ENCODE measurements at regions not wholly inside any gene's neighbourhood (a gene's known extent, or its start where the extent isn't known, plus 50 kb on each side); places are given as distances from the start of the nearest gene placed in this dataset.

- Histone ChIP-seq H3K9ac (no peak overlapping the region), H2AFZ (no peak overlapping the region), H3K27me3 (replicated peaks; ENCODE audit: insufficient read depth) (no peaks in the 10 kb centered on the region), H3K9me2 (ENCODE audit: insufficient read depth) (no peaks in the 10 kb centered on the region), H4K20me1 (ENCODE audit: insufficient read depth) (no peaks in the 10 kb centered on the region), H3F3A (ENCODE audit: insufficient read depth) (peaks cover 76% of the 10 kb centered on the region), H3K4me2 (ENCODE audit: unreplicated experiment) (no peak overlapping the region), H3K27ac (no peak overlapping the region), H3K36me3 (ENCODE audit: low read depth) (no peaks in the 10 kb centered on the region), H3K4me1 (ENCODE audit: insufficient read depth) (peaks cover 67% of the 10 kb centered on the region), H3K9me3 (ENCODE audit: low read depth) (no peaks in the 10 kb centered on the region), H3K79me2 (ENCODE audit: insufficient read depth) (peaks cover 11% of the 10 kb centered on the region), H3K4me3 (no peak overlapping the region)
- peak; percentile 47 for DNase-seq
- TF ChIP-seq EZH2 (IDR thresholded peaks at IDR 0.05; ENCODE audit: insufficient read depth, poor library complexity, severe bottlenecking) (no peak), EZH2phosphoT487 (IDR thresholded peaks at IDR 0.05; ENCODE audit: insufficient read depth, low read depth) (no peak)
- in situ Hi-C loops (cut with MboI), result no loop called here
- WGBS, 2 experiments (ENCODE audit: low coverage in 1 of 2, low lambda C conversion rate in 2 of 2, missing lambda C conversion rate in 2 of 2), result 14 to 36% methylated on average over 1 of the region's 1 CpG
These were observed 299.8 kb upstream of the THBS1 start for GRCh38 chr15:39281094-39281493.

DNA sequence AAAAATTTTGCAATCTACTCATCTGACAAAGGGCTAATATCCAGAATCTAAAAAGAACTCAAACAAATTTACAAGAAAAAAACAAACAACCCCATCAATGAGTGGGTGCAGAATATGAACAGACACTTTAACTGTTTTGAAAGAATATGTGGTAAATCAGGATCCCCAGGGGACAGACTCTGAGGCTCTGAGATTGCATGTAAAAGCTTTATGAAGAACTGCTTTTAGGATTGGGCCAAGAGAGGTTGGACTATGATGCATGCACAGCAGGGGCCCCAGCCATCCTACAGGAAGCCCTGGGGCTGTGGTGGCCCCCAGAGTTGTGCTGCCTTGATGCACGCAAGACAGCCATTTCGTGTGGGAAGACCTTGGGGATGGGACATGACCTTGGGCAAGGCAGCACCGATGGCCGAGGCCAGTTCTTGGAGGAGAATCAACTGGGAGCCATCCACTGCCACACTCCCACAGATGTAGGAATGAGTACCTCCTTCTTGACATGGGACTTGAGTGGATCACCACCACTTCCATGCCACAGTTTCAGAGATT is 298.1 kb upstream of the THBS1 start:
- 40 to 44% methylated on average over 4 of the region's 4 CpGs for WGBS, 2 experiments (ENCODE audit: low coverage in 1 of 2, low lambda C conversion rate in 2 of 2, missing lambda C conversion rate in 2 of 2)

DNA sequence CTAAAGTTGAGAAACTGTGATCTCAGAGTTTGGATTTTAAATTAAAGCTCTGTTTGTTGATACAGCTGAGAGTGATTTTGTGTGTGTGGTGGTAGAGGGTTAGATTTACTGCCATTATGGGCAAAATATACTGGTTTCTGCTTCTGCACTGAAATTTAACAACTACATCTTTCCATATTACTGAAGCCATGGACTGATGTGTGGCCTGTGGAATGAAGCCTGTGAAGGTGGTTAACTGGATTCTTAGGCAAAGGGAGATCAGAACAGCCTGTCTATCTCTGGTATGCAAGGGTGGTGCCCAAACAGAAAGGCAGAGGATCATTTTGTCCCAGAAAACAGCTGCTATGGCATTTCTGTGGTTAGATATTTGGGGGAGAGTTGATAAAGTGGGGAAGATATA is 297.3 kb upstream of the THBS1 start:
- no peaks in the 10 kb centered on the region for H3K9me2 ChIP-seq (ENCODE audit: insufficient read depth)
- peak overlapping the region; percentile 14 for H3K4me2 ChIP-seq (ENCODE audit: unreplicated experiment)
- no peak for TF ChIP-seq EZH2 (IDR thresholded peaks at IDR 0.05; ENCODE audit: insufficient read depth, poor library complexity, severe bottlenecking)
- no peak for TF ChIP-seq EZH2phosphoT487 (IDR thresholded peaks at IDR 0.05; ENCODE audit: insufficient read depth, low read depth)
- H3K79me2 ChIP-seq (ENCODE audit: insufficient read depth), result no peaks in the 10 kb centered on the region
- H4K20me1 ChIP-seq (ENCODE audit: insufficient read depth), result no peaks in the 10 kb centered on the region
- no peak overlapping the region for H2AFZ ChIP-seq
- H3K4me1 ChIP-seq (ENCODE audit: insufficient read depth), result peaks cover 81% of the 10 kb centered on the region
- no peaks in the 10 kb centered on the region for H3K36me3 ChIP-seq (ENCODE audit: low read depth)
- H3K4me3 ChIP-seq, result no peak overlapping the region
- H3K9ac ChIP-seq, result no peak overlapping the region; the same call in 1 of the 2 replicates
- peaks cover 79% of the 10 kb centered on the region for H3F3A ChIP-seq (ENCODE audit: insufficient read depth)
- no peaks in the 10 kb centered on the region for H3K27me3 ChIP-seq (replicated peaks; ENCODE audit: insufficient read depth)
- H3K27ac ChIP-seq, result peak overlapping the region; percentile 69
- in situ Hi-C loops (cut with MboI), result no loop called here
- no peak for DNase-seq
- H3K9me3 ChIP-seq (ENCODE audit: low read depth), result no peaks in the 10 kb centered on the region

More for the DNA sequence above, 298.1 kb upstream of the THBS1 start:
- Histone ChIP-seq H3K36me3 (ENCODE audit: low read depth) (no peaks in the 10 kb centered on the region), H3K27ac (peak overlapping the region; percentile 69), H3K4me1 (ENCODE audit: insufficient read depth) (peaks cover 77% of the 10 kb centered on the region), H4K20me1 (ENCODE audit: insufficient read depth) (no peaks in the 10 kb centered on the region), H3F3A (ENCODE audit: insufficient read depth) (peaks cover 84% of the 10 kb centered on the region), H3K79me2 (ENCODE audit: insufficient read depth) (no peaks in the 10 kb centered on the region), H2AFZ (no peak overlapping the region), H3K4me2 (ENCODE audit: unreplicated experiment) (no peak overlapping the region), H3K9me2 (ENCODE audit: insufficient read depth) (no peaks in the 10 kb centered on the region), H3K4me3 (no peak overlapping the region), H3K9me3 (ENCODE audit: low read depth) (no peaks in the 10 kb centered on the region), H3K27me3 (replicated peaks; ENCODE audit: insufficient read depth) (no peaks in the 10 kb centered on the region), H3K9ac (no peak overlapping the region)
- DNase-seq, result peak; percentile 60
- no peak for TF ChIP-seq EZH2phosphoT487 (IDR thresholded peaks at IDR 0.05; ENCODE audit: insufficient read depth, low read depth)
- no peak for TF ChIP-seq EZH2 (IDR thresholded peaks at IDR 0.05; ENCODE audit: insufficient read depth, poor library complexity, severe bottlenecking)
- in situ Hi-C loops (cut with MboI), result no loop called here

- Histone ChIP-seq H3K27ac (peak overlapping the region; percentile 69), H4K20me1 (ENCODE audit: insufficient read depth) (no peaks in the 10 kb centered on the region), H3K9me2 (ENCODE audit: insufficient read depth) (no peaks in the 10 kb centered on the region), H3F3A (ENCODE audit: insufficient read depth) (peaks cover 63% of the 10 kb centered on the region), H3K9ac (peak overlapping the region; percentile 36; the same call in 1 of the 2 replicates), H3K27me3 (replicated peaks; ENCODE audit: insufficient read depth) (no peaks in the 10 kb centered on the region), H3K9me3 (ENCODE audit: low read depth) (no peaks in the 10 kb centered on the region), H3K4me2 (ENCODE audit: unreplicated experiment) (peak overlapping the region; percentile 2), H2AFZ (no peak overlapping the region), H3K36me3 (ENCODE audit: low read depth) (no peaks in the 10 kb centered on the region), H3K79me2 (ENCODE audit: insufficient read depth) (no peaks in the 10 kb centered on the region), H3K4me1 (ENCODE audit: insufficient read depth) (peaks cover 77% of the 10 kb centered on the region), H3K4me3 (no peak overlapping the region)
- no peak for DNase-seq
- in situ Hi-C loops (cut with MboI), result no loop called here
- no peak for TF ChIP-seq EZH2phosphoT487 (IDR thresholded peaks at IDR 0.05; ENCODE audit: insufficient read depth, low read depth)
- TF ChIP-seq EZH2 (IDR thresholded peaks at IDR 0.05; ENCODE audit: insufficient read depth, poor library complexity, severe bottlenecking), result no peak
- 85 to 86% methylated on average over 3 of the region's 3 CpGs for WGBS, 2 experiments (ENCODE audit: low coverage in 1 of 2, low lambda C conversion rate in 2 of 2, missing lambda C conversion rate in 2 of 2)
These were observed 295.8 kb upstream of the THBS1 start for GRCh38 chr15:39285071-39285470.

DNA sequence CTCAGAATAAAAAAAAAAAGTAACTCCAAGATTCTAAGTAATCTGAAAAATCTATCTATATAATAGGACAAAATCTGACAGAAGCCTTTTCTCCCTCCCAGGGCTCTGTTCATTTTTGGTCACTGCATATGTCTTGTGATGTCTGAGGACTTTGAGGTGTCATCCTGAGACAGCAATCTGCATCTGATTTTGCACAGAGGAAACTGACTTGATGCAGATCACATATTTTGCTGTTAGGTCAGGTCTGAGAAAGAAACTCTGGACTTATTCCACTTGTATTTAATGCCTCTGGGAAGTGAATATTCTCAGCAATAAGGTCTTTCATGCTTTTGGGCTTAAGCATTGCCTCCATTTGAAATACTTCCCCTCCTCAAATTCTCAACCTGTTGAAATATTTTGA is 295.2 kb upstream of the THBS1 start:
- DNase-seq, result peak; percentile 52
- Histone ChIP-seq H3K4me3 (no peak overlapping the region), H3K36me3 (ENCODE audit: low read depth) (no peaks in the 10 kb centered on the region), H3K27me3 (replicated peaks; ENCODE audit: insufficient read depth) (no peaks in the 10 kb centered on the region), H3K9me3 (ENCODE audit: low read depth) (no peaks in the 10 kb centered on the region), H3K4me2 (ENCODE audit: unreplicated experiment) (peak overlapping the region; percentile 39), H3K9me2 (ENCODE audit: insufficient read depth) (no peaks in the 10 kb centered on the region), H2AFZ (no peak overlapping the region), H3F3A (ENCODE audit: insufficient read depth) (peaks cover 58% of the 10 kb centered on the region), H3K79me2 (ENCODE audit: insufficient read depth) (no peaks in the 10 kb centered on the region), H3K4me1 (ENCODE audit: insufficient read depth) (peaks cover 72% of the 10 kb centered on the region), H3K27ac (peak overlapping the region; percentile 69), H4K20me1 (ENCODE audit: insufficient read depth) (no peaks in the 10 kb centered on the region), H3K9ac (peak overlapping the region; percentile 36; the same call in 1 of the 2 replicates)
- TF ChIP-seq EZH2 (IDR thresholded peaks at IDR 0.05; ENCODE audit: insufficient read depth, poor library complexity, severe bottlenecking) (no peak), EZH2phosphoT487 (IDR thresholded peaks at IDR 0.05; ENCODE audit: insufficient read depth, low read depth) (no peak)
- in situ Hi-C loops (cut with MboI), result no loop called here
